ENCODE measurements at regions not wholly inside any gene's neighbourhood (a gene's known extent, or its start where the extent isn't known, plus 50 kb on each side); places are given as distances from the start of the nearest gene placed in this dataset.

- H3K9ac ChIP-seq (ENCODE audit: control insufficient read depth, insufficient read depth, low read length): no peak overlapping the region
- POLR2A ChIA-PET: no interaction called here
- no peaks in the 10 kb centered on the region for H3K79me2 ChIP-seq (ENCODE audit: control insufficient read depth, insufficient read depth, low read length)
- H2AFZ ChIP-seq (ENCODE audit: control insufficient read depth, low read depth, low read length): no peak overlapping the region
- no peak overlapping the region for H3K4me2 ChIP-seq (ENCODE audit: control insufficient read depth, insufficient read depth)
- no peak overlapping the region for H3K4me3 ChIP-seq
- H3K27me3 ChIP-seq (replicated peaks in 1 of 2; ENCODE audit: control insufficient read depth in 2 of 2, insufficient read depth in 2 of 2, low read length in 1 of 2): no peaks in the 10 kb centered on the region
- no peaks in the 10 kb centered on the region; the same call in 2 of the 3 replicates for H3K9me3 ChIP-seq (replicated peaks; ENCODE audit: control insufficient read depth, insufficient read depth, low read length)
- in situ Hi-C loops (cut with MboI) (no loop called here), intact Hi-C loops (cut with micrococcal nuclease; ENCODE audit: unreplicated experiment) (no loop called here)
- no TSS peak for BruUV-seq (replicated peaks)
- ATAC-seq (no peak), DNase-seq (ENCODE audit: low read depth, low spot score) (no peak), FAIRE-seq (no peak)
- H3K36me3 ChIP-seq (ENCODE audit: control insufficient read depth in 2 of 2, insufficient read depth in 2 of 2, low read length in 1 of 2): no peaks in the 10 kb centered on the region
- H3K27ac ChIP-seq (ENCODE audit: control insufficient read depth, insufficient read depth): no peak overlapping the region
- 38% methylated on average over 14 of the region's 14 CpGs for WGBS (ENCODE audit: insufficient coverage, insufficient replicate concordance, low lambda C conversion rate, missing lambda C conversion rate)
- SMC1A ChIA-PET (ENCODE audit: uncharacterized antibody, unreplicated experiment): no interaction called here
- CTCF ChIA-PET: no interaction called here
- RAD21 ChIA-PET (ENCODE audit: unreplicated experiment): no interaction called here
- no peaks in the 10 kb centered on the region for H4K20me1 ChIP-seq (ENCODE audit: control insufficient read depth, insufficient read depth)
- no peaks in the 10 kb centered on the region for H3K4me1 ChIP-seq (ENCODE audit: control insufficient read depth, insufficient read depth, low read length)
- no peak for TF ChIP-seq ZNF687 (IDR thresholded peaks at IDR 0.05)
- TF ChIP-seq SRF (IDR thresholded peaks at IDR 0.05; ENCODE audit: low read depth in 2 of 2, low read length in 2 of 2): no peak
- TF ChIP-seq CHD4 (IDR thresholded peaks at IDR 0.05): no peak
- no peak for TF ChIP-seq ZBTB11 (CRISPR knock-in tag; IDR thresholded peaks at IDR 0.05)
- TF ChIP-seq POU2F2 (IDR thresholded peaks at IDR 0.05; ENCODE audit: borderline replicate concordance, low read depth, low read length): no peak
- no peak for TF ChIP-seq SUPT20H (IDR thresholded peaks at IDR 0.05; ENCODE audit: borderline replicate concordance, control insufficient read depth, low read depth, low read length)
- TF ChIP-seq SP1 (IDR thresholded peaks at IDR 0.05; ENCODE audit: low read depth, low read length): no peak
- TF ChIP-seq ZZZ3 (IDR thresholded peaks at IDR 0.05; ENCODE audit: control insufficient read depth, insufficient read length, low read depth): no peak
- TF ChIP-seq IRF3 (IDR thresholded peaks at IDR 0.05): no peak
- no peak for TF ChIP-seq BCLAF1 (IDR thresholded peaks at IDR 0.05)
- TF ChIP-seq ZBED1 (IDR thresholded peaks at IDR 0.05; ENCODE audit: borderline replicate concordance): no peak
- no peak for TF ChIP-seq ZNF217 (IDR thresholded peaks at IDR 0.05)
Measured at GRCh38 chr14:99327458-99328250, 55.7 kb upstream of the BCL11B start.
